ENCODE measurements at regions not wholly inside any gene's neighbourhood (a gene's known extent, or its start where the extent isn't known, plus 50 kb on each side); places are given as distances from the start of the nearest gene placed in this dataset.
"Not testable (repeated sequence)": the region's sequence is repeated elsewhere in the genome, so short reads cannot be mapped to it uniquely, and the experiment has no call there.

DNA sequence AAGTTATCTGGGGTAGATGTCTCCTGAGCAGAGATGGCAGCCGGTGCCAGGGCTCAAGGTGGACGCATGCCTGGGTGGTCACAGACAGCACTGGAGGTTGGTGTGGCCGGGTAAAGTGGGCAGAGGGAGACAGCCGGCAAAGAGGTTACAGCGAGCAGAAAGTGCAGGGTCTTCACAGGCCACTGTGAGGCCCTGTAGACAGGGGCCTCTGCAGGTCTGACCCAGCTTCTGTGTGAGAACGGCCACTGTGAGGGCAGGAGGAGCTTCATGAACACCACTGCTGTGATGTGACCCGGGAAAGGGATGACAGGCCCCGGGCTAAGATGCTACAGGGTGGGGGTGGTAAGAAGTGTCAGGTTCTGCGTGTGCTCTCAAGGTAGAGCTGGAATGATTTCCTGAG lies 111.2 kb upstream of the VOPP1 start:
- not testable (repeated sequence) for TF ChIP-seq ZFP30 (CRISPR knock-in tag; IDR thresholded peaks at IDR 0.05); RARB (CRISPR knock-in tag; IDR thresholded peaks at IDR 0.05); ZFP3 (CRISPR knock-in tag; IDR thresholded peaks at IDR 0.05); OSR1 (CRISPR knock-in tag; IDR thresholded peaks at IDR 0.05); ZC3H10 (CRISPR knock-in tag; IDR thresholded peaks at IDR 0.05); ZNF565 (CRISPR knock-in tag; conservative IDR thresholded peaks at IDR 0.05; ENCODE audit: low read depth); POU6F1 (CRISPR knock-in tag; IDR thresholded peaks at IDR 0.05; ENCODE audit: borderline replicate concordance, low read depth); ARNTL (CRISPR knock-in tag; IDR thresholded peaks at IDR 0.05; ENCODE audit: borderline replicate concordance, low read depth); ZNF70 (CRISPR knock-in tag; IDR thresholded peaks at IDR 0.05); SNAI2 (CRISPR knock-in tag; IDR thresholded peaks at IDR 0.05)
- TF ChIP-seq, protein P1, sequence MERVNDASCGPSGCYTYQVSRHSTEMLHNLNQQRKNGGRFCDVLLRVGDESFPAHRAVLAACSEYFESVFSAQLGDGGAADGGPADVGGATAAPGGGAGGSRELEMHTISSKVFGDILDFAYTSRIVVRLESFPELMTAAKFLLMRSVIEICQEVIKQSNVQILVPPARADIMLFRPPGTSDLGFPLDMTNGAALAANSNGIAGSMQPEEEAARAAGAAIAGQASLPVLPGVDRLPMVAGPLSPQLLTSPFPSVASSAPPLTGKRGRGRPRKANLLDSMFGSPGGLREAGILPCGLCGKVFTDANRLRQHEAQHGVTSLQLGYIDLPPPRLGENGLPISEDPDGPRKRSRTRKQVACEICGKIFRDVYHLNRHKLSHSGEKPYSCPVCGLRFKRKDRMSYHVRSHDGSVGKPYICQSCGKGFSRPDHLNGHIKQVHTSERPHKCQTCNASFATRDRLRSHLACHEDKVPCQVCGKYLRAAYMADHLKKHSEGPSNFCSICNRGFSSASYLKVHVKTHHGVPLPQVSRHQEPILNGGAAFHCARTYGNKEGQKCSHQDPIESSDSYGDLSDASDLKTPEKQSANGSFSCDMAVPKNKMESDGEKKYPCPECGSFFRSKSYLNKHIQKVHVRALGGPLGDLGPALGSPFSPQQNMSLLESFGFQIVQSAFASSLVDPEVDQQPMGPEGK (CRISPR knock-in tag; IDR thresholded peaks at IDR 0.05; ENCODE audit: borderline replicate concordance): not testable (repeated sequence)
